ENCODE measurements at regions not wholly inside any gene's neighbourhood (a gene's known extent, or its start where the extent isn't known, plus 50 kb on each side); places are given as distances from the start of the nearest gene placed in this dataset.
A peak's percentile ranks its signal among the peaks of the same experiment; 100 is the strongest.

GRCh38 chr2:176746411-176746810 lies 466.2 kb upstream of the HNRNPA3 start:
- no peak for DNase-seq

- DNase-seq: no peak
Measured at GRCh38 chr2:176747506-176747905, 465.1 kb upstream of the HNRNPA3 start.

GRCh38 chr2:176747928-176748327 lies 464.7 kb upstream of the HNRNPA3 start:
- DNase-seq: no peak

GRCh38 chr2:176748662-176749061 lies 463.9 kb upstream of the HNRNPA3 start:
- DNase-seq: no peak

- no peak for DNase-seq
Measured at GRCh38 chr2:176751314-176752227, 461.0 kb upstream of the HNRNPA3 start.

GRCh38 chr2:176752295-176752694 lies 460.3 kb upstream of the HNRNPA3 start:
- no peak for DNase-seq

- no peak for DNase-seq
Measured at GRCh38 chr2:176753205-176753604, 459.4 kb upstream of the HNRNPA3 start.

GRCh38 chr2:176753752-176754474 lies 458.7 kb upstream of the HNRNPA3 start:
- DNase-seq: peak; percentile 29

GRCh38 chr2:176755537-176756135 lies 457.0 kb upstream of the HNRNPA3 start:
- DNase-seq: no peak

- DNase-seq: no peak
Measured at GRCh38 chr2:176758426-176758825, 454.2 kb upstream of the HNRNPA3 start.

GRCh38 chr2:176760439-176760838 lies 452.2 kb upstream of the HNRNPA3 start:
- DNase-seq: no peak

GRCh38 chr2:176763130-176763529 lies 449.5 kb upstream of the HNRNPA3 start:
- no peak for DNase-seq

- no peak for DNase-seq
Measured at GRCh38 chr2:176763851-176764404, 448.7 kb upstream of the HNRNPA3 start.

- no peak for DNase-seq
Measured at GRCh38 chr2:176764921-176765320, 447.7 kb upstream of the HNRNPA3 start.

- DNase-seq: no peak
Measured at GRCh38 chr2:176766005-176766404, 446.6 kb upstream of the HNRNPA3 start.

GRCh38 chr2:176768185-176768584 lies 444.4 kb upstream of the HNRNPA3 start:
- no peak for DNase-seq

GRCh38 chr2:176769021-176769420 lies 443.6 kb upstream of the HNRNPA3 start:
- DNase-seq: no peak

- no peak for DNase-seq
Measured at GRCh38 chr2:176769499-176770370, 442.9 kb upstream of the HNRNPA3 start.

GRCh38 chr2:176772816-176773215 lies 439.8 kb upstream of the HNRNPA3 start:
- no peak for DNase-seq

- no peak for DNase-seq
Measured at GRCh38 chr2:176774766-176775451, 437.7 kb upstream of the HNRNPA3 start.

- no peak for DNase-seq
Measured at GRCh38 chr2:176777262-176777661, 435.3 kb upstream of the HNRNPA3 start.

GRCh38 chr2:176779917-176780316 lies 432.7 kb upstream of the HNRNPA3 start:
- DNase-seq: no peak
